Smooth muscle cell (in vitro differentiated cells): ENCODE measurements at regions not wholly inside any gene's neighbourhood (a gene's known extent, or its start where the extent isn't known, plus 50 kb on each side); places are given as distances from the start of the nearest gene placed in this dataset.
A peak's percentile ranks its signal among the peaks of the same experiment; 100 is the strongest.

ENCODE experiments used
- DNase-seq: peaks from one replicate; lab custom pipeline; 2025; ENCODE audit not compliant: unreplicated experiment; lab: John Stamatoyannopoulos, UW
- H2AFZ ChIP-seq: fragments of 200-600 bp; sonication (generic); 2 replicates; pipeline ENCODE4 v1.6.0; 2016; ENCODE audit warnings: antibody characterized with exemption, low read depth, mild to moderate bottlenecking
- H3F3A ChIP-seq: fragments of 200-600 bp; sonication (generic); 2 replicates; pipeline ENCODE4 v1.6.0; 2017; ENCODE audit warnings: antibody characterized with exemption, low read depth
- H3K27ac ChIP-seq: fragments of 200-600 bp; sonication (generic); 2 replicates; pipeline ENCODE4 v1.5.1; 2016; ENCODE audit warnings: low read depth, mild to moderate bottlenecking
- H3K27me3 ChIP-seq: fragments of 200-600 bp; sonication (generic); 2 replicates; pipeline ENCODE4 v1.6.1; 2016; ENCODE audit warnings: low read depth, mild to moderate bottlenecking
- H3K36me3 ChIP-seq: fragments of 200-600 bp; sonication (generic); 2 replicates; pipeline ENCODE4 v1.5.1; 2016; ENCODE audit warnings: low read depth
- H3K4me1 ChIP-seq: fragments of 200-600 bp; sonication (generic); 2 replicates; pipeline ENCODE4 v1.5.1; 2016; ENCODE audit warnings: low read depth
- H3K4me2 ChIP-seq: fragments of 200-600 bp; sonication (generic); 2 replicates; pipeline ENCODE4 v1.6.0; 2016; ENCODE audit warnings: mild to moderate bottlenecking
- H3K4me3 ChIP-seq: fragments of 200-600 bp; sonication (generic); 2 replicates; pipeline ENCODE4 v1.5.1; 2016; ENCODE audit warnings: mild to moderate bottlenecking
- H3K79me2 ChIP-seq: fragments of 200-600 bp; sonication (generic); 2 replicates; pipeline ENCODE4 v1.6.0; 2016; ENCODE audit warnings: low read depth, mild to moderate bottlenecking
- H3K9ac ChIP-seq: fragments of 200-600 bp; sonication (generic); 2 replicates; pipeline ENCODE4 v1.6.0; 2016; ENCODE audit warnings: low read depth
- H3K9me3 ChIP-seq: fragments of 200-600 bp; sonication (generic); replicated peaks from 2 replicates; pipeline ENCODE4 v1.5.1; 2016; ENCODE audit warnings: low read depth
- H4K20me1 ChIP-seq: fragments of 200-600 bp; sonication (generic); 2 replicates; pipeline ENCODE4 v1.6.0; 2016; ENCODE audit warnings: low read depth
- CTCF ChIP-seq: fragments of 200-600 bp; sonication (generic); IDR thresholded peaks from 2 replicates; pipeline ENCODE4 v1.5.1; 2017; ENCODE audit warnings: borderline replicate concordance, mild to moderate bottlenecking, antibody characterized with exemption; ENCODE audit not compliant: insufficient read depth, poor library complexity, severe bottlenecking
- WGBS: methylation state at CpG from one replicate; pipeline ENCODE4 v1.1.7; 2016; ENCODE audit warnings: low lambda C conversion rate; 5-methylcytosine and 5-hydroxymethylcytosine counted together

GRCh38 chr10:55881588-55881987 is 479.5 kb downstream of the ZWINT start:
- H3K27me3 ChIP-seq = no peaks in the 10 kb centered on the region
- DNase-seq = no peak
- H4K20me1 ChIP-seq = no peaks in the 10 kb centered on the region
- no peaks in the 10 kb centered on the region for H3K4me1 ChIP-seq
- no peak overlapping the region for H3K4me3 ChIP-seq
- H3K79me2 ChIP-seq = no peaks in the 10 kb centered on the region
- no peaks in the 10 kb centered on the region for H3K9me3 ChIP-seq
- H3K9ac ChIP-seq = no peak overlapping the region
- no peaks in the 10 kb centered on the region for H3K36me3 ChIP-seq
- no peak overlapping the region for H3K4me2 ChIP-seq
- H3K27ac ChIP-seq = no peak overlapping the region
- no peak overlapping the region for H2AFZ ChIP-seq
- no peak for TF ChIP-seq CTCF
- no peaks in the 10 kb centered on the region for H3F3A ChIP-seq

- H3K27me3 ChIP-seq = no peaks in the 10 kb centered on the region
- H4K20me1 ChIP-seq = no peaks in the 10 kb centered on the region
- H3K9me3 ChIP-seq = no peaks in the 10 kb centered on the region
- H3K9ac ChIP-seq = no peak overlapping the region
- no peak overlapping the region for H3K4me3 ChIP-seq
- no peaks in the 10 kb centered on the region for H3K4me1 ChIP-seq
- no peak overlapping the region for H3K4me2 ChIP-seq
- WGBS = 82% methylated on average over 2 of the region's 2 CpGs
- H3K79me2 ChIP-seq = no peaks in the 10 kb centered on the region
- no peak overlapping the region for H3K27ac ChIP-seq
- no peak for TF ChIP-seq CTCF
- no peak overlapping the region for H2AFZ ChIP-seq
- no peaks in the 10 kb centered on the region for H3K36me3 ChIP-seq
- DNase-seq = no peak
- H3F3A ChIP-seq = no peaks in the 10 kb centered on the region
Measured at GRCh38 chr10:55873485-55873884, 487.6 kb downstream of the ZWINT start.

GRCh38 chr10:55870186-55870585 is 490.9 kb downstream of the ZWINT start:
- H3K9me3 ChIP-seq = no peaks in the 10 kb centered on the region
- no peaks in the 10 kb centered on the region for H3K27me3 ChIP-seq
- H3K36me3 ChIP-seq = no peaks in the 10 kb centered on the region
- no peak for TF ChIP-seq CTCF
- H3K79me2 ChIP-seq = no peaks in the 10 kb centered on the region
- H3K9ac ChIP-seq = no peak overlapping the region
- DNase-seq = no peak
- no peaks in the 10 kb centered on the region for H4K20me1 ChIP-seq
- H3K4me3 ChIP-seq = no peak overlapping the region
- H3K4me1 ChIP-seq = no peaks in the 10 kb centered on the region
- 87% methylated on average over 1 of the region's 1 CpG for WGBS
- H3K4me2 ChIP-seq = no peak overlapping the region
- no peak overlapping the region for H3K27ac ChIP-seq
- H3F3A ChIP-seq = no peaks in the 10 kb centered on the region
- H2AFZ ChIP-seq = no peak overlapping the region

GRCh38 chr10:55867848-55868247 is 493.2 kb downstream of the ZWINT start:
- H3K9ac ChIP-seq = no peak overlapping the region
- H3K36me3 ChIP-seq = no peaks in the 10 kb centered on the region
- no peaks in the 10 kb centered on the region for H3F3A ChIP-seq
- WGBS = 12% methylated on average over 1 of the region's 1 CpG
- peak overlapping the region; percentile 24 for H2AFZ ChIP-seq
- no peaks in the 10 kb centered on the region for H3K27me3 ChIP-seq
- no peak for TF ChIP-seq CTCF
- no peak overlapping the region for H3K27ac ChIP-seq
- H4K20me1 ChIP-seq = no peaks in the 10 kb centered on the region
- no peaks in the 10 kb centered on the region for H3K79me2 ChIP-seq
- DNase-seq = no peak
- no peak overlapping the region for H3K4me3 ChIP-seq
- H3K4me2 ChIP-seq = no peak overlapping the region
- no peaks in the 10 kb centered on the region for H3K9me3 ChIP-seq
- H3K4me1 ChIP-seq = no peaks in the 10 kb centered on the region
